ENCODE measurements at regions not wholly inside any gene's neighbourhood (a gene's known extent, or its start where the extent isn't known, plus 50 kb on each side); places are given as distances from the start of the nearest gene placed in this dataset.

DNA sequence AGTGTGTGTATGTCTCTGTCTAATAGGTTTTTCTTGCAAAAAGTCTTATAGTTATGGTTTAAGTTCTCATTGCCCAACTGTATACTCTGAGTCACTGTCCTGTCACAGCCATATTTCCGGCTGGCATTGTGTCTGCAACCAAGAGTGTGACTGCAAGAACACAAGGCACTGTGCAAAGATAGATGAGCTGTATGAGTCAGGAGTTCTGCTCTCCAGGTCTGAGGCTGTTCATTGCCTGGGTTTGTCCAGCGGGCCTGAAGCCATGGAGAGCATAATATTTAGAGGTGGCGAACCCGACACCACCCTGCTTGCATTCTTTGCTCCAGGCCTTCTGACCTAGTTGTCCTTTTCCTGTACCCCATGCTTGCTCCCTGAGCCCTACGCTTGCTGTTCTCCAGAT is 50.9 kb upstream of the CNIH3 start:
- intact Hi-C loops (cut with DNase I), result no loop called here

DNA sequence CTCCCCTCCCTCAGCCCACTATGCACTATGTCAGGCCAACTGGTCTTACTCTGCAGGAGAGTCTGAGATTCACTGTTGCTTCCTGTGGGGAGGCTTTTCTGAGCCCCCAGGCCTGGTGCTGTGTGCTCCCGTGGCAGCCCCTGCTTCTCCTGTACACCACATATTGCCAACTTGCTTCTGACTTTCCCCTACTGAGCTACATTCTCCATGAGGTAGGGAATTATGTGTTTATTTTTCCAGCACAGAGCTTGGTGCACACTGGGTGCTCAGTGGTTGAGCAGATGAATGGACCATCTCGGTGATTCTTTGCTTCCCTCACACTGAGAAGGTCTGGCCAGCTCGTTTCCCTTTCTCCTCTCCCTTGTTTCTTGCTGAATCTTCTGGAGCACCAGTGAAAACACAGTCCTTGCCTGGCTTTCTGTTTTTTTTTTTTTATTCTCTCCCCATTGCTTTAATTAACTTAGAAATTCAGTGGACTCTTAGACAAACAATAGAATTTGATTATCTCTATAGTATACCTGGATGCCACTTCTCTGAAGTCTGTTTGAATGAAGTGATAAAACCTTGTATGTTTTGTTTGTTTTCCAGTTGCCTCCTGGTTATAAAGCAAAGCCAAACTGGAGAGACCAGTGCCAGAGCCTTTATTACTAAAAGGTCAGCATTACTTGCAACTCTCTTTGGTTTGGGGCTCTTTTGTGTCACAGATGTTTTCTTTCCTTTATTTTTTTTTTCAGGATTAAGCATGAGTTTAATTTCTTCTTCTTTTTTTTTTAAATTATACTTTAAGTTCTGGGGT is 50.3 kb upstream of the CNIH3 start:
- no peak for TF ChIP-seq POLR2A (IDR thresholded peaks at IDR 0.05)
- TF ChIP-seq, protein P1, sequence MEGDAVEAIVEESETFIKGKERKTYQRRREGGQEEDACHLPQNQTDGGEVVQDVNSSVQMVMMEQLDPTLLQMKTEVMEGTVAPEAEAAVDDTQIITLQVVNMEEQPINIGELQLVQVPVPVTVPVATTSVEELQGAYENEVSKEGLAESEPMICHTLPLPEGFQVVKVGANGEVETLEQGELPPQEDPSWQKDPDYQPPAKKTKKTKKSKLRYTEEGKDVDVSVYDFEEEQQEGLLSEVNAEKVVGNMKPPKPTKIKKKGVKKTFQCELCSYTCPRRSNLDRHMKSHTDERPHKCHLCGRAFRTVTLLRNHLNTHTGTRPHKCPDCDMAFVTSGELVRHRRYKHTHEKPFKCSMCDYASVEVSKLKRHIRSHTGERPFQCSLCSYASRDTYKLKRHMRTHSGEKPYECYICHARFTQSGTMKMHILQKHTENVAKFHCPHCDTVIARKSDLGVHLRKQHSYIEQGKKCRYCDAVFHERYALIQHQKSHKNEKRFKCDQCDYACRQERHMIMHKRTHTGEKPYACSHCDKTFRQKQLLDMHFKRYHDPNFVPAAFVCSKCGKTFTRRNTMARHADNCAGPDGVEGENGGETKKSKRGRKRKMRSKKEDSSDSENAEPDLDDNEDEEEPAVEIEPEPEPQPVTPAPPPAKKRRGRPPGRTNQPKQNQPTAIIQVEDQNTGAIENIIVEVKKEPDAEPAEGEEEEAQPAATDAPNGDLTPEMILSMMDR (IDR thresholded peaks at IDR 0.05), result no peak
- no peaks in the 10 kb centered on the region for H3K9me3 ChIP-seq
- no peak overlapping the region for H3K4me3 ChIP-seq
- H3K27ac ChIP-seq, result no peak overlapping the region
- 71% methylated on average over 3 of the region's 3 CpGs for WGBS (ENCODE audit: insufficient coverage, low coverage, low lambda C conversion rate, missing lambda C conversion rate)
- no peaks in the 10 kb centered on the region for H3K36me3 ChIP-seq
- intact Hi-C loops (cut with DNase I), result no loop called here
- H3K27me3 ChIP-seq, result no peaks in the 10 kb centered on the region
- ATAC-seq (no peak), DNase-seq (no peak)
- H3K4me1 ChIP-seq, result no peaks in the 10 kb centered on the region

More for the DNA sequence above, 50.9 kb upstream of the CNIH3 start:
- H3K4me1 ChIP-seq, result no peaks in the 10 kb centered on the region
- H3K36me3 ChIP-seq, result no peaks in the 10 kb centered on the region
- H3K27me3 ChIP-seq, result no peaks in the 10 kb centered on the region
- TF ChIP-seq, protein P1 (IDR thresholded peaks at IDR 0.05), result no peak
- no peak for TF ChIP-seq POLR2A (IDR thresholded peaks at IDR 0.05)
- no peak for DNase-seq
- no peak overlapping the region for H3K27ac ChIP-seq
- WGBS (ENCODE audit: insufficient coverage, low coverage, low lambda C conversion rate, missing lambda C conversion rate), result 83% methylated on average over 1 of the region's 5 CpGs
- H3K9me3 ChIP-seq, result no peaks in the 10 kb centered on the region
- ATAC-seq, result peak in 1 of 4 donors; percentile 47
- H3K4me3 ChIP-seq, result no peak overlapping the region
